GM21526 (cell line): ENCODE measurements at regions not wholly inside any gene's neighbourhood (a gene's known extent, or its start where the extent isn't known, plus 50 kb on each side); places are given as distances from the start of the nearest gene placed in this dataset.

ENCODE experiments used
- ATAC-seq: cut with Tn5 transposase; IDR thresholded peaks from one replicate; pipeline ENCODE4 v1.9.1; 2021; ENCODE audit warnings: moderate library complexity; ENCODE audit not compliant: unreplicated experiment, low FRiP score

DNA sequence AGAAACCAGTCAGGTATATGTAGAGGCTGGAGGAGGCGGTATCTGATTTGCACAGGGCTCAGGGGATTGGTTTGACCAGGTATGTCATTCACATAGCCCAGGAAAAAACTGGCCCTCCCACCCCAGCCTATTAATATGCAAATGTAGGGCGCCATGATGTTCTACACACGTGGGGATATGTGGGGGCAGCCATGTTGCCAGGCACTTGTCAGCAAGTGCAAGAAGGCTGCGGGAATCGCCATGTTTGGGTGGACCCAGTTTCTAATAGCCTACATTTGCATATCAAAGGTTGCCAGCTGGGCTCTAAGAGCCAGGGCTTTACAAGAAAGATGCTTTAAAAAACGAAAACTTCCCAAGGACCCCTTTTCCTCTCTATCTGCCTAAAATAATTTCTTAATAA lies 335.1 kb downstream of the SMARCA1 start:
- ATAC-seq, result no peak

DNA sequence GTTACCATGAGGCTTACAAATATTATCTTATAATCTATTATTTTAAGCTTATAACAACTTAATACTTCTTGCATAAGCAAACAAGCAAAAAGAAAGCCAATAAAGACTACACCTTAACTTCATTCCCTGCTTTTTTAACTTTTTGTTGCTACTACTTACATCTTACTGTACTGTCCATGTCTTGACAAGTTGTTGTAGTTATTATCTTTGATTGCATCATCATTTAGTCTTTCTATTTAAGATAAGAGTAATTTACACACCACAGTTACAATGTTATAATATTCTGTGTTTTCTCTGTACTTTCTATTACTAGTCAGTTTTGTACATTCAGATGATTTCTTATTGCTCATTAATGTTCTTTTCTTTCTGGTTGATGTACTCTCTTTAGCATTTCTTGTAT lies 346.6 kb downstream of the SMARCA1 start:
- no peak for ATAC-seq

DNA sequence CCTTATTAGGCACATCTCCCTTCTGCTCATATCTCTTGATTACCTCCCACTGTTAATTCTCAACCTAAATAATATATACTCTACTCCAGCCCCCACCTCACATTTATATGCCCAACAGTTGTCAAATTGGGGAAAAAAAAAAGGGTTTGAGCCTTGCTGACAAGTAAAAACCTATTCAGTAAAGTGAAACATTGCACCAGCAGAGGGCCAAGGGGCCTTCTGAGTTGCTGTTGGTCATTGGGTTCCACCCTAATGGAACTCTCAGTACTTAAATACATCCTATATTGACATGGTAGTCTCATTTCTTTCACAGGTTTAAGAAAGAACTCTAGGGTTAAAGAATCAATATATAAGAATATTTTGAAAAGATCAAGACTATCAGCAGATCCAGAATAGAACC lies 362.2 kb downstream of the SMARCA1 start:
- ATAC-seq, result no peak

DNA sequence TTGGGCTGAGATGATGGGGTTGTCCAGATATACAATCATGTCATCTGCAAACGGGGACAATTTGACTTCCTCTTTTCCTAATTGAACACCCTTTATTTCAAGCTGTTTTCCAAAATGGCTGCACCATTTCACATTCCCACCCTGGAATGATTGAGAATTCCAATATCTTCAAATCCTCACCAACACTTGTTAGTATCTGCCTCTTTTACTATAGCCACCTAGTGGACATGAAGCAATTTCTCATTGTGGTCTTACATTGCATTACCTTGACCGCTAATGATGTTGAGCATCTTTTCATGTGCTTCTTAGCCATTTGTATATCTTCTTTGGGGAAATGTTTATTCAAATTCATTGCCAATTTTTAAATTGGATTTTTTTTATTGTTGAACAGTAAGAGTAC lies 364.8 kb downstream of the SMARCA1 start:
- no peak for ATAC-seq

DNA sequence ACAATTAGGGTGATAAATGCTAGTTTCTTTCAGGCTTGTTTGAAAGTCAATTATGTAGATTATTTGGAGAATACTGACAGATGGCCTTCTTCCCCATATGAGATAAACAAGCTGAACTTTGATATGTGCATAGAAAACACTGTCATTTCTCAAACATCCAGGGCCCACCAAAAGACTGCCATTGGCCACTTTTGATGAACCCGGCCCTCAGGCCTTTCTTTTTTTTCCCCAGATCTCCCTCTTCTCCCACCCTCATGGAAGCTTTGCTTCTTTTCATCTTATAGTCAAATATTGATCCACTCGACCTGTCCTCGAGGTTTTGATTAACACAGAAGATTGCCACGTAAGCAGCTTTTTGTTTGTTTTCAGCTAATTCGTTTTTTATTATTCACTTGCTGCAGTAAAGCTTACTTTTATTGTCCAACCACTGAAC lies 377.4 kb downstream of the SMARCA1 start:
- ATAC-seq, result no peak

DNA sequence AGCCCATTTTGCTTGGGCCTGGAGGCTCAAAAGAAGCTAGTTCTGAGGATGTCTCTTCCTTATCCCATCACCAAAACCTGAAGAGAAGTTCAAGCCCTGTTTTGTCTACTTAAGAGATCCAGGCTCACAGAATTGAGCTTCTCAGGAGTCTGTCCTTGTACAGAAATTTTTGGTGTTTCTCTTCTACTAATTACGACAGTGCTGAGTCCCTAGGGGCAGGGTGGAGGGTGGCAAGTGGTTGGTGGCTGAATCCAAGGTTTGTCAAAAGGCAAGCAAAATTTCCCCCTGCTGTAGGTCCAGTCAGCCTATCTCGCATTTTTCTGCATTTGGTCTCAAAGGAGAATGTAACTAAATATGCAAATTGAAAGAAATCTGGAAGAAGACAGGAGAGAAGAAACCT lies 377.9 kb downstream of the SMARCA1 start:
- no peak for ATAC-seq

DNA sequence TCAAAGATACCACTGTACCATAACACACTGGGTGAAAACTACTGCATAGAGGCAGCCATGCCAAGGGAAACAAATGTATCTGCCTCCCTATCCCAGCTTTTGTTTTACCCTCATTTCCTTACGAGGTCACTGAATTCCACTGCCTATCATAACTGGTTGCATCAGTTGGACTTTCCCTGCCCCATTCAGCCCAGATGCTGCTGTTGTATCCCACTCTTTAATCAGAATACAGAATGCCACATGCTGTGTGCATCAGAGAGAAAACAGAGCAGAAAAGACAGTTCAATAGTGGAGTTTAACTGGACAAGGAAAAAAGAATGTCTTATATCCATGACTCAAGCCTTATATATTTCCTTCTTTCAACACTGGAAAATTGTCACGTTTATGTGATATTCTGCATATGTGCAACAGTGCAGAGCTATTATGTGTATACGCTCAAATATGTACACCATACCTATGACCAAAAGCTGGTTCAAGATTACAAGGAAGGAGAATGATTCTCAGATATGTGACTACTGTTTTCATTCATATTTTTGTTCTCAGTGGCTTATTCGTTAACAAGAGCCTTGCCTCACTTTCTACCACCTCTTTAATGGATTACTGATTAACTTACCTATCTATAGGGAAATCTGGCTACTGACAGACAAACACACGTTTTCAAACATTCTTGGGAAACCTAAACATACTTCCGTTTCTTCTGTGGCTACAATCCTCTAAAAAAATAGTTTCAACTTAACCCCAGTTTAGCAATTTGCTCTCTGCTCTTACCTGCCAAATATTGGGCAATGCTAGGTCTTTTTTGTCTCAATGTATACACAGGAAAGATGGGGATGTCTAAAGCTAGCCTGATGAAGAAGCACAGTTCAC lies 378.9 kb downstream of the SMARCA1 start:
- no peak for ATAC-seq

DNA sequence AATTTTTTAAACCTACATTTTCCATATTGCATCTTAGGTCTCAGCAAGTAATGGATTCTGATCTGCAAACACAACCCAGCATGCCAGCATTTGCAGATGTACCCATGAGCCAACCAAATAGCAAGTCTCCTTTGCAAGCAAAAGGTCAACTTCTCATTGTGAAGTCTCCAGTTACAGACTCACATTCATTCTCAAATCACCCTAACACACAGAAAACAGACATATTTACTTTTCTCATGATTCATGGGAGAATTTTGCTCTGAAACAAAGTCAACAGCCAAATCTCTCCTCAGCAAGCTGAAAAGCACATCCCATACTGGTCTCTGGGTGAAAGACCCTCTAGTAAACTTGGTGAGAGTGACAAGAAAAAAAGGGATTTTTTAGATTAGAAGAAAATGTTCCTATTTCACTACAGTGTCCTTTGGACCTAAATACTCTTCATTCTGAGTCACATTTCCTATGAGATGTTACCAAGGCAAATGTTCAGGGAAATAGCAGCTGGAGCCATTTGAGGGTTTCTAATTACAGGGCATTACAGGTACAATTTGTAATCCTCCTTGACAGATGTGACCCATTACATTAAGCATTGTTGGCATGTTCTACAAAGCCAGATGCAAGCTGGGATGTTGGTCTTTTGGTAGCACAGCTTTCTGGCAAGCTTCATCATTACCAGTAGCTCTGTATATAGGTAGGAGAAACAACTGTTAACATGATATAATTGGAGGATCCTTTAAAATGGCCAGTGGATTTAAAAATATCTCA lies 383.3 kb downstream of the SMARCA1 start:
- ATAC-seq, result no peak

DNA sequence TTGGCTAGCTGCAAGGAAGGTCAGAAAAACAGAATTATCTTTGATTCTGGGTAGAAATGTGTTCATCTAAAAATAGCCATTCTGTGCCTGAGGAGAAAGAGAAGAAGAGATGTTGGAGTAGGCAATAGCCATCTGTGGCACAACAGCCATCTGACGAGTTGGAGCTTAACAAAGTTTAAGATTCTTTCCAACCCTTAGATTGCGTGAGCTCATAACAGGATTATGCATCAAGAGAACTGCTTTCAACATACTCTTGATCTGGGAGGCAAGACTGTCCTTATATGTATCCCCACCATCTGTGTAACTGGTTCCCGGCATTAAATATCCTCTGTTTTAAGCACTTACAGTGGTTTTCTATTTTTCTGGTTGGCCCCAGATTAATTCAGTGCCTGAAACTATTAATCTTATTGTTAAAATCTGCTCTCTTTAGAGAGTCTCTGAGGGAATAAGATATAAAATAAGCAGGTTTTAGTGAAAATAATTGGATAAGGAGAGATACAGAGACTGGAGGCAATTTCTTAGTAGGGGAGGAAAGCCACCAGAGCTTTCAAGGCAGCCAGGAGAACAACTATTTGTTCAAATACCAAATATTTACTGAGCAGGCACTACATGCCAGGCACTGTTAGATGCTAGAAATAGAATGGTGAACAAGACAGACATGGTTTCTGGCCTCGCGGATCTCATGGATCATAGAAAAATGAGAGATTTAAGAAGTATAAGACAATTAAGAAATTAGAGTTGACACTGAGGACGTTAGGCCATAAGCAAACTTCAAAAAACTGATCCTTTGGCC lies 398.0 kb downstream of the SMARCA1 start:
- no peak for ATAC-seq

DNA sequence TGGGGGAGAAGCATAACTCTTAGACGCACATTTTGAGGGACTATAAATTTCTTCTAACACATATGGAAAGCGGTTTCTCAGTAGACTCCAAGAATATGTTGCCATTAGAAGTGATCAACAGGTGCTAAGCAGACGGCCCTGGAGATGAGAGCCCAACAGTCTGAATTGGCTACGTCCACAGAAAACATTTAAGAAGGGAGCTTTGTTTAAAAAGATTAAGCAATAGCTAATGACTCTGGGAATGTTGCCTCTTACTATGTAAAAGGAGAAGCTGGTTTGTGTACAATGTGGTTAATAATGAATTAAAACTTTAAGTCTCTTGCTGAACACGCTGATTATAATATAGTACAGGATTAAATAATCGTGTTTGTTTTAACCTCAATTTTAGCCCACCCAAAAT lies 399.5 kb downstream of the SMARCA1 start:
- ATAC-seq, result no peak

DNA sequence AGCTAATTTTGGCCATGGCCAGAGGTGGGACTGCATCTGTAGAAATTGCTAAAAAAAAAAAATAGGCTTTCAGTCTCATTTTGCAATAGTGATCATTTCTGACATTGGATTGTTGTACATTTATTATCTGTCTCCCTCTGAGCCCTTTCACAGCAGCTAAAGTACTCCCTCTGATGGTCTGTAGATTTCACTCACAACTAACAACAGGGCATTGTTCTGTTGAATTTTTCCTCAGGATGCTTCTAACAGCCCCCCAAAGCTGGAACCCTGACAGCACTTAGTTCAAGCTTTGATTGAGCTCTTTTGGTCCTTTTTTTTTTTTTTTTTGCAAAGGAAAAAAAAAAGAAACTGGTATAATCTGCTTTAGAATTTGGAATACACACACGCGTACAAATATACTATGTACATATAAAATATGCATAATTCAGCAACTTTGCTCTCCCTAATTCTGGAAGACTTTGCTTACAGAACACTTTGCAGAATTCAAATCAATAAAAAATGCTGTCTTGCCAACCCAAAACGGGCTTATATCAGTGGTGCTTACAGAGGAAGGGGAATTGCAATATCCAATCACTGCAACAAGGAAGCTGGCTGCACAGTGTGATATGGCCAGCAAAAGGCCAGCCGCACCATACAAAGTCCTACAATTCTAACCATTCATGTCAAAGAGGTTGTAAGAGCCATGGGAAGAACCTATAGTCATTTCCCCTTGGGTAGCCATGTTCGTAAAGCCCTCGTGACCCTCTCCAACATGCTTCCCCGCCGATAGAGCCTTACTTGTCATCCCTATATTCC lies 406.4 kb downstream of the SMARCA1 start:
- ATAC-seq, result no peak

DNA sequence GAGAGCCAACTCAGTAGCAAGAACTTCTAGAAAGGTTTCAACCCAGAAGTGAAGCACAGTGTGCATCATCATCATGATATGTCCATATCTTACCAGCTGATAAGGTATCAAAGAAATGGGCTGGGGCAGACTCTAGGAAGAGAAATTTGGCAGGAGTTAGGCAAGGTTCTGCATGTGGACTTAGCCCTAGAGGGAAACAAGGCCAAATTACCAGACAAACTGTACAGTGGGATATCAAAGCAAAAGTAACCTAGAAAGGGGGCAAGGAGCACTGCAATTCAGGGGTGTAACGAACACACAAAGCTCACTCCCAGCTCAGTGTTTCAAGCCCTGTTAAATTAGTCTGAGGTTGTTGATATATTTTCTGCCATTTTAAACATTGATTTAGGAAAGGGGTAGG lies 407.4 kb downstream of the SMARCA1 start:
- ATAC-seq, result no peak

DNA sequence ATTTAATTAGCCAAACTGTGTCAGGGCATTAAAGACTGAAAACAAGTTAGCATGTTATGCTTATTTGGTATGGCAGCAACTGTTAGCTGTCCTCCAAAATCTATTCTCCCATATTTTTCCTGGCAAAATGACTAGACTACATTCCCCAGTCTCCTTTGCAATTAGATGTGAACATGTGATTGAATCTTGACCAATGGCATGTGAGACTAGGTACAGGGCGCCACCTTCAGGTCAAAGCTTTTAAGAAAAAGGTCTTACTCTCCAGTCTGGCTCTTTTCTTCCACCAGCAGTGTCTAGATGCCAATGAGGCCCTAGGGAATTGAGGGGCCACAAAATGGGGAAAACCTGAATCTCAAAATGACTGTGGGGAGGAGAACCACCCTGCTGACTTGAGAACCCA lies 408.2 kb downstream of the SMARCA1 start:
- ATAC-seq, result peak; percentile 91

DNA sequence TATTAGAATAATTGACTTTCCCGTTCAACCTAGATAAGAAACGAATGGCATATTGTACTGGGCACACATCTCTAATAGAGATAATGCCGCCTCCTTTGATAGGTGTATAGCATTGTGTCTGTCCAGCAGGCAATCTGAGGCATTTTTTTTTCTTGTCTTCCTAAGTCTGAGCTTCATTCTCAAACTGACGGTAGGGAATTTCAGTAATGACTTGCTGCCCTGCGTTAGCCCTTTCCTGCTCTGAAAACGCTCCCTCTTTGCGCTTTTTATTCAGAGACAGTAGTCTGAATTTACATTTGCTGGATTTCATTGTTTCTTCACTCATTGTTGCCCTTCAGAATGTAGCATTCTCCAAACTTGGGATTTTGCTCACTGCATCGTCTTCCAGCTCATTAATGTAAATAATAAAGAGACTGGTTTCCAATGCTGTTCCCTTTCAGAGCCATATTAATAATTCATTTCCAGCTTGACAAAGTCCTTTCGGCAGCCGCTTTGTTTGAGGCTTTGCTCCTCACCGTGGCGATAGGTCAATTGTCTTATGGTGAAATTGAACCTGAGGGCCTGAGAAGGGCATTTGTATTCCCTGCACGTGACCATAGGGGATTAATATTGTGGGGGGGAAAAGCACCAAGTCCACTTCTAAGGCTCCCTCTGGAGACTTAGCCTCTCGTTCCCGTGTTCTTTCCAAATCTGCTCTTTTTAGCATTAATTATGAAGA lies 412.1 kb downstream of the SMARCA1 start:
- no peak for ATAC-seq

DNA sequence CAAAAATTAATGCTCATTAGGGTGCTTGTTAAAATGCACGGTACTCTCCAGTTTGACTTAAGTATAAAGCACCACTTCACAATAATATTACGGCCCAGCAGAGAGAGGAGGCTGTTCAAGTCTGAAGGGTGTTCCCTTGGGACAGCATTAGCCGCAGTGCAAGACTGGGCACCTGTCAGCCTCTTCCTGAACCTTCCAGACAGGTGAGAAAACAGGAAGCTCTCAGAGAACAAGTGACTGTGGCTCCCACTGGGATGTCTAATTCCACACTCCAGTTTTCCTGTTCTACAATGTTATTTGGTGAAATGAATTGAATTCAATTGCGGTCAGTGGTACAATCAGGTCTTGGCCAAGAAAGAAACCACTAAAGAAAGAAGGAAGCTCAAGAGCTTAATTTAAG lies 414.4 kb downstream of the SMARCA1 start:
- ATAC-seq, result no peak

DNA sequence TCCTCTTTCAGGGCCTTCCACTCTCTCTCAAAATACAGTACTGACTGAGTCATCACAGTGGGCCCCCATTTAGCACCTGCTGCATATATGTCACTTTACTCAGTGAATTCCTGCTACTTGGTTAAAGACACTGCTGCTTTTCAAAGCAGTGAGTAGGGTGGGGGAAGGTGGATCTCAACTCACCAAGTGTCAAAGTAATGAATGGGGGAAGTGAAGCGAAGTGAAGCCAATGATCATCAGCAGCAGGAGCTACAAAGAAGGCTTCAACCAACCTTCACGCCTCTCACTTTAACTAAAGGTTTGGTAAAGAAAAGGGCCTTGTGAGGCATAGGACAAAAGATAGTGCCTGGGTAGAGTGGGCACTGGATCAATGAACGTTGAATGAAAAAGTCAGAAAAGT lies 424.1 kb downstream of the SMARCA1 start:
- no peak for ATAC-seq

DNA sequence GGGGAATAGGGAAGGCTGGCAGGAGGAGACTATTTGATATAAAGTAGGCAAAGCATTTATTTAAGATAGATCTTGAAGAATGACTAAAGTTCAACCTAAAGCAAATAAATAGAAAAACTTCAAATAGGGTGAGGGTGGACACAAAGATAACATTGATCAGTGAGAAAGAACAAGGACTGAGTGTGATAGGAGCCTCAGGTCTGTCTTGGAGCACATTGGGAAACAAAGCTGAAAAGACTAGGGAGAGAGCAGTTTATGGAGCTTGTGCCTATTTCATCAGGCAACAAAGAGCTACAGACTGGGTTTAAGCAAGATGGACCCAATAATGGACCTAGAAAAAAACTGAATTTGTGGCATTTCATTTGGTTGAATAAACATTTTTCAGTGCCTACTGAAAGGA lies 425.6 kb downstream of the SMARCA1 start:
- no peak for ATAC-seq

DNA sequence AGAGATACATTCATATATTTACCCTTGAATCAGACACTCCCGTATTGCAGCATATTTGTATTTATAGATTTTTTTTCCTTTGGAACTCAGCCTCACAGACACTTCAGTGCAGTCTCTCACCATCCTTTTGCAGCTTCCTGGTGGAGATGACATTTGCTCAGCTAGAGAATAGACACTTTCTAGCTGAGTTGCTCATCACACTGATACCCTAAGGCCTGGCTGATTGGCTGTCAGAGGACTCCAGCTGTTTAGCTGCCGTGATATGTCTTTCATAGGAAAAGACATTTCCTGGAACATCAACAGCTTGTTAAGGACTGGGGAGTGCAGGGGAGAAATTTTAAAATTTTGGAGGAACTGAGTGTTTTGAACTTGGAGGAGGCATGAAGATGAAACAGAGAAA lies 429.6 kb downstream of the SMARCA1 start:
- ATAC-seq, result no peak

DNA sequence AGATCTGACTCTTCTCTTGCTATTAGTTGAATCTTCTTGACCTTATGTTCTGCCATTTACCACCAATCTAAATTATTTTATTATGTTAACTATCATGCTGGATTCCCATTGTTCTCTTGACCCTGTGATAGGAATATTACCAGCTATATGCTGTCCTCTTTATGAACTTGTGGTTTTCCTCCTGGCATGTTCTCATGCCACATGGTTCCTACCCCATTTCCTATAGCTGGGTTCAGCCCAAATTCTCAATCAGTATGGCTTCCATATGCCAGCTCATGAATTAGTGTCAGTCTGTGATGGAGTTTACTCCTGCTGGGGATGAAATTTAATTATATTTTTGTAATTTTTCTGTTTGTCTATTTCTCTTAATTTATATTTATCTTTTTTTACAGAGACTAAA lies 430.5 kb downstream of the SMARCA1 start:
- ATAC-seq, result no peak

DNA sequence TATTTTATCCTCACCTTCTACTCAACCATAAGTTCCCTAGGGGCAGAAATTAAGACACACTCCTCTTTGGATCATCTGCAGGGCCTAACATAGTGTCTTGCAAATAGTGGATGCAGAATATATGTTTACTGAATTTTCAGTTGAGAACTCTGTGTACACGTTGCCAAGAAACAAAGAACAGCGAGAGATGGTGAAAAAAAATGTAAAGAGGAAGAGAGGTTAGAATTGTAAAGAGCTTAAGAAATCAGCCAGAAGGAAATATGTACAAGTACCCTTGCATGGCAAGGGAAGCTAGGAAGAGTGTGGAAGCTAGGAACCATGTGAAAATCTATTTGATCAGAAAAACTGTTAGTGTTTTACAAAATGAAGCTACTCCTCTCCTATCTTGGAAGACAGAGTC lies 431.0 kb downstream of the SMARCA1 start:
- ATAC-seq, result no peak
